Skeletal muscle tissue (tissue), 3 donors: ENCODE measurements at regions not wholly inside any gene's neighbourhood (a gene's known extent, or its start where the extent isn't known, plus 50 kb on each side); places are given as distances from the start of the nearest gene placed in this dataset.

ENCODE experiments used
- H3K27ac ChIP-seq: one replicate; pipeline ENCODE4 v1.7.0; 2013; ENCODE audit warnings: mild to moderate bottlenecking, low read depth, low read length, inconsistent platforms
- H3K27me3 ChIP-seq, 3 donors: one replicate each; pipeline ENCODE4 v1.7.0; 2013; ENCODE audit warnings: low read length in 3 of 3; ENCODE audit not compliant: control insufficient read depth in 3 of 3, insufficient read depth in 3 of 3
- H3K36me3 ChIP-seq, 3 donors: one replicate each; pipeline ENCODE4 v1.7.0; 2013; ENCODE audit warnings: low read length in 3 of 3; ENCODE audit not compliant: control insufficient read depth in 3 of 3, insufficient read depth in 3 of 3
- H3K4me1 ChIP-seq, 3 donors: one replicate each; pipeline ENCODE4 v1.7.0; 2013; ENCODE audit warnings: low read length in 3 of 3, mild to moderate bottlenecking in 3 of 3; ENCODE audit not compliant: control insufficient read depth in 3 of 3, insufficient read depth in 3 of 3
- H3K4me3 ChIP-seq, 3 donors: one replicate each; pipeline ENCODE4 v1.7.0; 2013; ENCODE audit warnings: low read length in 3 of 3
- H3K9ac ChIP-seq, 3 donors: one replicate each; pipeline ENCODE4 v1.7.0; 2013; ENCODE audit warnings: low read length in 3 of 3, mild to moderate bottlenecking in 3 of 3, moderate library complexity in 2 of 3, low read depth in 1 of 3
- H3K9me3 ChIP-seq, 3 donors: one replicate each; pipeline ENCODE4 v1.7.0; 2013; ENCODE audit warnings: low read length in 3 of 3; ENCODE audit not compliant: control insufficient read depth in 3 of 3
- donor health status: Osteomylitis.

DNA sequence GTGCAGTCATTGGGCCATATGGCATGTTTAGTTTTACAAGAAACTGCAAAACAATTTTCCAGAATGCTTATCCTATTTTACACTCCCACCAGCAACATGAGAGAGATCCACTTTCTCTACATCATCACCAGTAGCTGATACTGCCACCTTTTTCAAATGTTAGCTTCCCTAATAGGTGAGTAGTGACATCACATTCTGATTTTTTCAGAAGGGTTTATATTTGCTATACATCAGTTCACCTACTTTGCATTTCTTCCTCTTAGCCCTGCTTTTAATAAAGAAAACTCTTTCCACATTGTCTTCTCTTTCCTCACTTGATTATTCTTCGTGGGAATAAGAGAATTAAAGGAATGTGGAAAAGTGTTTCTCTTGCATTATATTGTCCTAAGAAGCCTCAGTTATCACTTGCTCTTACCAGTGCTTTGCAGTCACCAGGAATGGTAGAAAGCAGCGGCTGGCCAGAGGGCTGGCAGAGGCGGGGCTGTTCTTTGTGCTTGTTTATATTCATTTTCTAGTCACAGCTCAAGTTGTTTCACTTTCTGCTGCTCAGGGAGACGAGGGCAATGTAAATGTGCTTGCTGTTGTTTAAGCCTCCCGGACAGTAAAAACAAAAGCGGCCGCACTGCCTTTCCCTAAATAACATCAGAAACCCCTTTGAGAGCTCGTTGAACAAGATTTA is 164.8 kb downstream of the HSD17B3 start:
- no peak overlapping the region for H3K9ac ChIP-seq

GRCh38 chr9:96135753-96136290 is 166.2 kb downstream of the HSD17B3 start:
- peaks cover 0 to 4% (median 3%) of the 10 kb centered on the region in 3 donors for H3K4me1 ChIP-seq
- no peak overlapping the region for H3K4me3 ChIP-seq
- no peaks in the 10 kb centered on the region for H3K36me3 ChIP-seq
- H3K27me3 ChIP-seq = peaks cover 3 to 11% (median 11%) of the 10 kb centered on the region in 3 donors
- H3K9me3 ChIP-seq = peaks cover 0 to 4% (median 0%) of the 10 kb centered on the region in 3 donors
- no peak overlapping the region for H3K9ac ChIP-seq
- no peak overlapping the region for H3K27ac ChIP-seq

More for the DNA sequence above, 164.8 kb downstream of the HSD17B3 start:
- H3K27me3 ChIP-seq = peaks cover 10 to 18% (median 13%) of the 10 kb centered on the region in 3 donors
- H3K36me3 ChIP-seq = no peaks in the 10 kb centered on the region
- no peak overlapping the region for H3K27ac ChIP-seq
- H3K4me3 ChIP-seq = peak overlapping the region in 2 of 3 donors; percentile 22 to 35
- H3K9me3 ChIP-seq = peaks cover 0 to 4% (median 0%) of the 10 kb centered on the region in 3 donors
- peaks cover 0 to 4% (median 3%) of the 10 kb centered on the region in 3 donors for H3K4me1 ChIP-seq

GRCh38 chr9:96135076-96135752 is 166.8 kb downstream of the HSD17B3 start:
- H3K36me3 ChIP-seq = no peaks in the 10 kb centered on the region
- H3K9ac ChIP-seq = no peak overlapping the region
- H3K4me1 ChIP-seq = peaks cover 0 to 4% (median 0%) of the 10 kb centered on the region in 3 donors
- H3K27ac ChIP-seq = no peak overlapping the region
- peaks cover 0 to 4% (median 0%) of the 10 kb centered on the region in 3 donors for H3K9me3 ChIP-seq
- H3K27me3 ChIP-seq = peaks cover 0 to 6% (median 5%) of the 10 kb centered on the region in 3 donors
- H3K4me3 ChIP-seq = no peak overlapping the region

GRCh38 chr9:96133321-96134021 is 168.5 kb downstream of the HSD17B3 start:
- Histone ChIP-seq H3K27ac (no peak overlapping the region), H3K9me3 (peaks cover 0 to 4% (median 0%) of the 10 kb centered on the region in 3 donors), H3K9ac (no peak overlapping the region), H3K4me3 (no peak overlapping the region), H3K36me3 (no peaks in the 10 kb centered on the region), H3K4me1 (peaks cover 0 to 4% (median 0%) of the 10 kb centered on the region in 3 donors), H3K27me3 (peaks cover 0 to 3% (median 0%) of the 10 kb centered on the region in 3 donors)

DNA sequence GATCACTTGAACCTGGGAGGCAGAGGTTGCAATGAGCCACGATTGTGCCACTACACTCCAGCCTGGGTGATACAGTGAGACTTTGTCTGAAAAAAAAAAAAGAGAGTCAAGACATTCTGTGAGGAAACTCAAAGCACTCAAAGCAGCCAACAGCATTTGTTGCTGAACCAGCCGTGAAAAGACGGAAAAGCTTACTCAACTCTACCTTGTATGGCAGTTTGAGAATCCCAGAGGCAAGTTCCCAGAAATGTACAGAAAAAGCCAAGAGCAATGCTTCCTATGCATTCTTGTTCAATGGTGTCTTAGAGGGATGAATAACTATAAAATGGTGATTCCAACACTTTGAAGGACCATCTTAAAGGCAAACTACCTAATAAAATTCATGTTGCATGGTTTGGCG is 170.2 kb downstream of the HSD17B3 start:
- no peaks in the 10 kb centered on the region for H3K36me3 ChIP-seq
- H3K4me3 ChIP-seq = no peak overlapping the region
- no peaks in the 10 kb centered on the region for H3K27me3 ChIP-seq
- no peak overlapping the region for H3K27ac ChIP-seq
- no peak overlapping the region for H3K9ac ChIP-seq
- no peaks in the 10 kb centered on the region for H3K4me1 ChIP-seq
- H3K9me3 ChIP-seq = no peaks in the 10 kb centered on the region

GRCh38 chr9:96130970-96131369 is 171.0 kb downstream of the HSD17B3 start:
- H3K4me3 ChIP-seq = no peak overlapping the region
- H3K9ac ChIP-seq = no peak overlapping the region
- peaks cover 0 to 2% (median 0%) of the 10 kb centered on the region in 3 donors for H3K27me3 ChIP-seq
- H3K9me3 ChIP-seq = no peaks in the 10 kb centered on the region
- H3K27ac ChIP-seq = no peak overlapping the region
- no peaks in the 10 kb centered on the region for H3K4me1 ChIP-seq
- H3K36me3 ChIP-seq = no peaks in the 10 kb centered on the region

GRCh38 chr9:96129747-96130146 is 172.2 kb downstream of the HSD17B3 start:
- Histone ChIP-seq H3K27ac (no peak overlapping the region), H3K9ac (no peak overlapping the region), H3K27me3 (peaks cover 0 to 2% (median 0%) of the 10 kb centered on the region in 3 donors), H3K36me3 (no peaks in the 10 kb centered on the region), H3K9me3 (no peaks in the 10 kb centered on the region), H3K4me3 (no peak overlapping the region), H3K4me1 (no peaks in the 10 kb centered on the region)

DNA sequence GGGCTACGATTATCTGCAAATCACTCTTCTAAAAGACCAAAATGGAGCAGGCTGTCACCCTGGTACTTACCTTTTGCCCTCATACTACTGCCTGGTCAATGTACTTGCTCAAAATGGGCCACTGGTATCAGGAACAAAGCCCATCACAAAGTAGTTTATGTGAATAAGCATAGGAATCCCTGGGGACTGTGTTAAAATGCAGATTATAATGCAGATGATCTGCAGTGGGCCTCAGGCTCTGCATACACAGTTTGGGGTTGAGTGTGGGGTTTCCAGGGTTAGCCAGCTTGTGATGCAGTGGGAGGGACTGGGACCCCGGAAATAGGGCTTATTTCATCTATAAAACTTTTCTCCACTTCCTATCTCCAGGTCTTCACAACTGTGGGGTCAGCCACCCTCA is 173.1 kb downstream of the HSD17B3 start:
- Histone ChIP-seq H3K27ac (no peak overlapping the region), H3K9me3 (no peaks in the 10 kb centered on the region), H3K36me3 (no peaks in the 10 kb centered on the region), H3K4me3 (no peak overlapping the region), H3K27me3 (peaks cover 0 to 2% (median 0%) of the 10 kb centered on the region in 3 donors), H3K4me1 (no peaks in the 10 kb centered on the region), H3K9ac (no peak overlapping the region)

DNA sequence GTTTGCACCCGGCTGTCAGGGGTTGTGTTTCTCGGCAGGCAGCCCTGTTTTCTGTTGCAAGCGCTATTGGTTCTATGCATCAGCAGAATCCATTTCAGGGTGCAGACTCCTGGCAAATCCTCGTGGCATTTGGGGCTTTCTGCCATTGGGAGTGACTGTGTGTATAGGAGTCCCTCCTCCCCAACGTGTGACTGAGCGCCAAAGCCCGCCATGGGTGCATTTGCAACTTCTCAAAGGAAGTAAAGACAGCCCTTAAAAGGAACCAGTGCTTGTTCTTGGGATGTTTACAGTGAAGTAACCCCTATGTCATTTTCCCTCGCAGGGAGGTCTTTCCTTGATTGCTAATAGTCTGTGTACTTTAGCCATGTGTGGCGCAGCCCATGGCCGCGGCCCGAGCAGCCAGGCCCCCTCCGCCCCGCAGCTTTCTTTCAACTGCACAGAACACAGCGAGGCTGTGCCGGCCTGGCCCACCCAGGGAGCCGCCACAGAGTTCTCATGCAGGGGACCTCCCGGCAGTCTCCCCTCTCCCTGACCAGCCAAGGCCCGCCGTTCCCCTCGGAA is 175.6 kb downstream of the HSD17B3 start:
- Histone ChIP-seq H3K36me3 (no peaks in the 10 kb centered on the region), H3K9ac (no peak overlapping the region), H3K27ac (no peak overlapping the region), H3K9me3 (no peaks in the 10 kb centered on the region), H3K4me1 (no peaks in the 10 kb centered on the region), H3K27me3 (peaks cover 0 to 2% (median 0%) of the 10 kb centered on the region in 3 donors), H3K4me3 (no peak overlapping the region)
